ENCODE measurements at regions not wholly inside any gene's neighbourhood (a gene's known extent, or its start where the extent isn't known, plus 50 kb on each side); places are given as distances from the start of the nearest gene placed in this dataset.

DNA sequence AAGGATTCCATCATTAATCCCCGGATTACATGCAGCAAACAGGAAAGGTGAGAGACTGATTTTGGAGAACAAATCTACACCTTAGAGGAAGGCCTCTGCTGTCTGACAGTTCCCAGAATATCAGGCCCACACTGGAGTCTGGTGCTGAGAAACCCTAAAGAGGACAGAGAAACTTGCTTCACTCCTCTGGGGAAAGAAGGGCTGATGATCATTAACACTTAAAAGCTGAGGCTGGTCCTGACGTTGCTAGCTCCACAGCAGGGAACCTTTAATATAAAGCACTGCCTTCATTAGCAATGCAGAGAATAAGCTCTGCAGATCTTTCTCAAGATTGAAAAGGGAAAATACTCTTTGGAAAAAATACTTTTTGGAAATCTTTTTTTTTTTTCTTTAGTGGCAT, 1472.4 kb upstream of the GOT2 start:
- H3K4me3 ChIP-seq: no peak overlapping the region
- no peak for TF ChIP-seq ZNF207 (IDR thresholded peaks at IDR 0.05; ENCODE audit: borderline replicate concordance)
- no peak for TF ChIP-seq NR2C2 (IDR thresholded peaks at IDR 0.05; ENCODE audit: borderline replicate concordance, control insufficient read depth, insufficient read length, low read depth)
- no peak for TF ChIP-seq SIN3A (IDR thresholded peaks at IDR 0.05; ENCODE audit: low read depth, low read length)
- TF ChIP-seq CHD4 (IDR thresholded peaks at IDR 0.05): no peak
- TF ChIP-seq, protein P1, sequence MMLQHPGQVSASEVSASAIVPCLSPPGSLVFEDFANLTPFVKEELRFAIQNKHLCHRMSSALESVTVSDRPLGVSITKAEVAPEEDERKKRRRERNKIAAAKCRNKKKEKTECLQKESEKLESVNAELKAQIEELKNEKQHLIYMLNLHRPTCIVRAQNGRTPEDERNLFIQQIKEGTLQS (IDR thresholded peaks at IDR 0.05; ENCODE audit: borderline replicate concordance, extremely low read depth, low read depth, low read length): no peak
- TF ChIP-seq, protein P2, sequence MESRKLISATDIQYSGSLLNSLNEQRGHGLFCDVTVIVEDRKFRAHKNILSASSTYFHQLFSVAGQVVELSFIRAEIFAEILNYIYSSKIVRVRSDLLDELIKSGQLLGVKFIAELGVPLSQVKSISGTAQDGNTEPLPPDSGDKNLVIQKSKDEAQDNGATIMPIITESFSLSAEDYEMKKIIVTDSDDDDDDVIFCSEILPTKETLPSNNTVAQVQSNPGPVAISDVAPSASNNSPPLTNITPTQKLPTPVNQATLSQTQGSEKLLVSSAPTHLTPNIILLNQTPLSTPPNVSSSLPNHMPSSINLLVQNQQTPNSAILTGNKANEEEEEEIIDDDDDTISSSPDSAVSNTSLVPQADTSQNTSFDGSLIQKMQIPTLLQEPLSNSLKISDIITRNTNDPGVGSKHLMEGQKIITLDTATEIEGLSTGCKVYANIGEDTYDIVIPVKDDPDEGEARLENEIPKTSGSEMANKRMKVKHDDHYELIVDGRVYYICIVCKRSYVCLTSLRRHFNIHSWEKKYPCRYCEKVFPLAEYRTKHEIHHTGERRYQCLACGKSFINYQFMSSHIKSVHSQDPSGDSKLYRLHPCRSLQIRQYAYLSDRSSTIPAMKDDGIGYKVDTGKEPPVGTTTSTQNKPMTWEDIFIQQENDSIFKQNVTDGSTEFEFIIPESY (IDR thresholded peaks at IDR 0.05): no peak
- TF ChIP-seq, protein P3, sequence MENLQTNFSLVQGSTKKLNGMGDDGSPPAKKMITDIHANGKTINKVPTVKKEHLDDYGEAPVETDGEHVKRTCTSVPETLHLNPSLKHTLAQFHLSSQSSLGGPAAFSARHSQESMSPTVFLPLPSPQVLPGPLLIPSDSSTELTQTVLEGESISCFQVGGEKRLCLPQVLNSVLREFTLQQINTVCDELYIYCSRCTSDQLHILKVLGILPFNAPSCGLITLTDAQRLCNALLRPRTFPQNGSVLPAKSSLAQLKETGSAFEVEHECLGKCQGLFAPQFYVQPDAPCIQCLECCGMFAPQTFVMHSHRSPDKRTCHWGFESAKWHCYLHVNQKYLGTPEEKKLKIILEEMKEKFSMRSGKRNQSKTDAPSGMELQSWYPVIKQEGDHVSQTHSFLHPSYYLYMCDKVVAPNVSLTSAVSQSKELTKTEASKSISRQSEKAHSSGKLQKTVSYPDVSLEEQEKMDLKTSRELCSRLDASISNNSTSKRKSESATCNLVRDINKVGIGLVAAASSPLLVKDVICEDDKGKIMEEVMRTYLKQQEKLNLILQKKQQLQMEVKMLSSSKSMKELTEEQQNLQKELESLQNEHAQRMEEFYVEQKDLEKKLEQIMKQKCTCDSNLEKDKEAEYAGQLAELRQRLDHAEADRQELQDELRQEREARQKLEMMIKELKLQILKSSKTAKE (IDR thresholded peaks at IDR 0.05; ENCODE audit: low read depth, poor library complexity, severe bottlenecking): no peak
- no peak for TF ChIP-seq MYC (IDR thresholded peaks at IDR 0.05; ENCODE audit: insufficient read depth, insufficient read length, insufficient replicate concordance, low read length, severe bottlenecking)
- H3K9ac ChIP-seq (ENCODE audit: control insufficient read depth, insufficient read depth, low read length): no peak overlapping the region
- intact Hi-C loops (cut with micrococcal nuclease; ENCODE audit: unreplicated experiment) (loop anchor here (10.0 kb wide), 1 partner anchor 1362 kb away; no protein-coding TSS in a partner anchor), in situ Hi-C loops (cut with MboI) (no loop called here)
- H3K4me2 ChIP-seq (ENCODE audit: control insufficient read depth, insufficient read depth): no peak overlapping the region
- no peak overlapping the region for H3K27ac ChIP-seq (ENCODE audit: control insufficient read depth, insufficient read depth)
- no peaks in the 10 kb centered on the region for H3K27me3 ChIP-seq (replicated peaks in 1 of 2; ENCODE audit: control insufficient read depth in 2 of 2, insufficient read depth in 2 of 2, low read length in 1 of 2)
- H2AFZ ChIP-seq (ENCODE audit: control insufficient read depth, low read depth, low read length): no peak overlapping the region
- no peaks in the 10 kb centered on the region for H4K20me1 ChIP-seq (ENCODE audit: control insufficient read depth, insufficient read depth)
- BruUV-seq (replicated peaks): no TSS peak
- H3K9me3 ChIP-seq (replicated peaks; ENCODE audit: control insufficient read depth, insufficient read depth, low read length): no peaks in the 10 kb centered on the region
- 0% methylated on average over 2 of the region's 2 CpGs for WGBS (ENCODE audit: insufficient coverage, insufficient replicate concordance, low lambda C conversion rate, missing lambda C conversion rate)
- no peaks in the 10 kb centered on the region for H3K4me1 ChIP-seq (ENCODE audit: control insufficient read depth, insufficient read depth, low read length)
- SMC1A ChIA-PET (ENCODE audit: uncharacterized antibody, unreplicated experiment): interaction anchor here (0.6 kb wide), 1 partner anchor 174 kb away, joined by 3 read pairs; no protein-coding TSS in a partner anchor
- no peaks in the 10 kb centered on the region for H3K36me3 ChIP-seq (ENCODE audit: control insufficient read depth in 2 of 2, insufficient read depth in 2 of 2, low read length in 1 of 2)
- DNase-seq (ENCODE audit: low read depth, low spot score): no peak
- FAIRE-seq: no peak
- CTCF ChIA-PET: no interaction called here
- no peaks in the 10 kb centered on the region for H3K79me2 ChIP-seq (ENCODE audit: control insufficient read depth, insufficient read depth, low read length)
- no peak for ATAC-seq
- RAD21 ChIA-PET (ENCODE audit: unreplicated experiment): no interaction called here
- POLR2A ChIA-PET: no interaction called here
